SK-N-MC (cell line): ENCODE measurements at regions not wholly inside any gene's neighbourhood (a gene's known extent, or its start where the extent isn't known, plus 50 kb on each side); places are given as distances from the start of the nearest gene placed in this dataset.

Experiments used
- EZH2 ChIP-seq: fragments of 200-600 bp; sonication (generic); IDR thresholded peaks from one replicate; pipeline ENCODE4 v1.6.1; 2017; ENCODE audit warnings: antibody characterized with exemption
- FOXP2 ChIP-seq: optimal IDR thresholded peaks from 2 replicates; pipeline ENCODE3; 2011; ENCODE audit warnings: mild to moderate bottlenecking, moderate library complexity; ENCODE audit not compliant: insufficient read depth; ENCODE audit errors: extremely low read length, control extremely low read depth
- POLR2AphosphoS5 ChIP-seq: IDR thresholded peaks from 2 replicates; pipeline ENCODE4 v1.6.1; 2012; ENCODE audit warnings: mild to moderate bottlenecking, low read depth, low read length, borderline replicate concordance

- TF ChIP-seq EZH2 (no peak), POLR2AphosphoS5 (no peak), FOXP2 (no peak)
Measured at GRCh38 chr5:103364074-103364473, 105.5 kb downstream of the MACIR start.
